GM23338 (cell line): ENCODE measurements at regions not wholly inside any gene's neighbourhood (a gene's known extent, or its start where the extent isn't known, plus 50 kb on each side); places are given as distances from the start of the nearest gene placed in this dataset.

Experiments used
- CREB1 ChIP-seq: fragments of 250-450 bp; sonication (Bioruptor Pico); IDR thresholded peaks from 2 replicates; pipeline ENCODE4 v1.5.0; 2020; ENCODE audit warnings: low read depth, mild to moderate bottlenecking, moderate library complexity
- CTCF ChIP-seq, 2 experiments: fragments of 200-600 bp in 1 of 2; sonication (generic) in 1 of 2; conservative IDR thresholded peaks; 2 replicates each; pipeline versions ENCODE4 v1.5.1 to v1.6.1; 2016 to 2017; ENCODE audit warnings: antibody characterized with exemption in 2 of 2, low read depth in 2 of 2, mild to moderate bottlenecking in 2 of 2, moderate library complexity in 1 of 2
- ETS1 ChIP-seq: IDR thresholded peaks from 2 replicates; pipeline ENCODE4 v1.6.1; 2016; ENCODE audit warnings: antibody characterized with exemption
- EZH2 ChIP-seq: fragments of 200-600 bp; sonication (generic); IDR thresholded peaks from one replicate; pipeline ENCODE4 v1.8.0; 2017; ENCODE audit warnings: antibody characterized with exemption, mild to moderate bottlenecking, low read depth; ENCODE audit not compliant: unreplicated experiment
- EZH2phosphoT487 ChIP-seq: fragments of 200-600 bp; sonication (generic); IDR thresholded peaks from one replicate; pipeline ENCODE4 v1.8.1; 2018; ENCODE audit warnings: antibody characterized with exemption; ENCODE audit not compliant: unreplicated experiment
- JUNB ChIP-seq: IDR thresholded peaks from one replicate; pipeline ENCODE4 v1.6.1; 2016; ENCODE audit warnings: antibody characterized with exemption; ENCODE audit not compliant: unreplicated experiment
- POLR2AphosphoS5 ChIP-seq: IDR thresholded peaks from 2 replicates; pipeline ENCODE4 v1.6.1; 2016; ENCODE audit warnings: antibody characterized with exemption, low read depth
- REST ChIP-seq: IDR thresholded peaks from one replicate; pipeline ENCODE4 v1.6.1; 2018; ENCODE audit warnings: antibody characterized with exemption; ENCODE audit not compliant: unreplicated experiment
- STAT1 ChIP-seq: IDR thresholded peaks from one replicate; pipeline ENCODE4 v1.6.1; 2016; ENCODE audit warnings: antibody characterized with exemption; ENCODE audit not compliant: unreplicated experiment
- ZNF331 ChIP-seq: fragments of 250-450 bp; sonication (Bioruptor Pico); IDR thresholded peaks from 2 replicates; pipeline ENCODE4 v1.5.0; 2020; ENCODE audit warnings: low read depth, mild to moderate bottlenecking, moderate library complexity
- ZNF462 ChIP-seq: fragments of 250-450 bp; sonication (Bioruptor Pico); IDR thresholded peaks from 2 replicates; pipeline ENCODE4 v1.5.0; 2020; ENCODE audit warnings: mild to moderate bottlenecking, moderate library complexity

- no peak for TF ChIP-seq POLR2AphosphoS5
- TF ChIP-seq CTCF (conservative IDR thresholded peaks at IDR 0.05; ENCODE audit: low read depth in 2 of 2) = no peak
- TF ChIP-seq CREB1 = no peak
- no peak for TF ChIP-seq REST
- no peak for TF ChIP-seq EZH2
- TF ChIP-seq JUNB = no peak
- no peak for TF ChIP-seq EZH2phosphoT487
- TF ChIP-seq STAT1 = no peak
- no peak for TF ChIP-seq ZNF331 (CRISPR knock-in tag)
- TF ChIP-seq ZNF462 = no peak
- TF ChIP-seq ETS1 = no peak
These were observed 303.9 kb downstream of the SMOC2 start for GRCh38 chr6:168744861-168745260.
